ENCODE measurements at regions not wholly inside any gene's neighbourhood (a gene's known extent, or its start where the extent isn't known, plus 50 kb on each side); places are given as distances from the start of the nearest gene placed in this dataset.

DNA sequence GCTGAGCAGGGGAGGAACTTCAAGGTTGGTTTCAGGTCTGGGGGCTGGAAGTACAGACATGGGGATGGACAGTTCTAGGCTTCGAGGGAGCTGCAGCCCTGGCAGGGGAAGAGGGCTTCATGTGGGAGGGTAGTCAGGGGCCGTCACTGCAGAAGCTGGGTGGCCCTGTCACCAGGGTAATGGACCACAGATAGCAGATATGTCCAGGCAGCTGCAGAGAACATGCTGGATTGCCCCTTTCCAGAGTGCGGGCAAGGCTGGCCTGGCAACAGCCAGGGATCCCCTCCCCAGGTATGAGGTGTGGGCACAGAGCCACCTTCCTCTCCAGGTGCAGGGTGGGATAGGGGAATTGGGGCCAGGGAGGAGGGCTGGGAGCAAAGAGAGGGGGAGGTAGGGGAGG lies 206.5 kb downstream of the GADD45G start:
- H3K27ac ChIP-seq: no peak overlapping the region
- H3K4me3 ChIP-seq: no peak overlapping the region
- H3K27me3 ChIP-seq: peaks cover 0 to 5% (median 0%) of the 10 kb centered on the region in 7 donors
- intact Hi-C loops (cut with DNase I): no loop called here
- H3K4me1 ChIP-seq: peaks cover 0 to 42% (median 26%) of the 10 kb centered on the region in 9 donors
- DNase-seq (no peak), ATAC-seq (no peak)
- no peak for TF ChIP-seq CTCF (IDR thresholded peaks at IDR 0.05)
- H3K36me3 ChIP-seq: no peaks in the 10 kb centered on the region
- WGBS, 2 donors: 91 to 97% methylated on average over 3 of the region's 3 CpGs
- H3K9me3 ChIP-seq: no peaks in the 10 kb centered on the region

DNA sequence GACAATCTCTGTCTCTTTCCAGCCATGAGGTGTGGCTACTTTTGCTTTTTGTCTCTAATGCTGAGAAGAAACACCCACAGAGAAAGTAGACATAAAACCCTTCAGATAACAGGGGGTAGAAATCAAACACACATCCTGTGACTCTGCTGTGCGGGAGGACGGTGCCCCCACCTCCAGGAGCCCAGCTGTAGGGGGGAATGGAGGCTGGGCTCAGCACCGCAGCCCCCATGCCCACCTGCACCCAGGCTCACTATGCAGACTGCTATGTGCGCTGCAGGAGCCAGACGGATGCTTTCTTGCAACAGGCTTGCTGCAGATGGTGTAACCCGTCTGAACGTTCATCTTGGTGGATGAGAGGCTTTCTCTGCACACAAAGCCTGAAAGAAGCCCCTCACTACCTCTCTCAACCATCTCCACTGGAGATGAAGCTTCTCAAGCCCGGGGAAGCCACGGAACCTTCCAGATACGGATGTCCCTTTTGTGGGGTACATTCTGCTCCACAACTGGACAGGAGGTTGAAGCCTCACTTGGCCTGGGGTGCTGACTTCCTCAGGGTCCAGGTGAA lies 207.2 kb downstream of the GADD45G start:
- peaks cover 0 to 5% (median 0%) of the 10 kb centered on the region in 7 donors for H3K27me3 ChIP-seq
- intact Hi-C loops (cut with DNase I): no loop called here
- no peak overlapping the region for H3K27ac ChIP-seq
- no peak for TF ChIP-seq CTCF (IDR thresholded peaks at IDR 0.05)
- no peak overlapping the region for H3K4me3 ChIP-seq
- no peaks in the 10 kb centered on the region for H3K36me3 ChIP-seq
- no peaks in the 10 kb centered on the region for H3K9me3 ChIP-seq
- WGBS, 2 donors: 94 to 96% methylated on average over 10 of the region's 10 CpGs
- peaks cover 0 to 49% (median 32%) of the 10 kb centered on the region in 9 donors for H3K4me1 ChIP-seq
- ATAC-seq: no peak
- no peak for DNase-seq

- 92 to 94% methylated on average over 10 of the region's 10 CpGs for WGBS, 2 donors
- intact Hi-C loops (cut with DNase I): no loop called here
- no peak overlapping the region for H3K4me3 ChIP-seq
- H3K27me3 ChIP-seq: peaks cover 0 to 5% (median 0%) of the 10 kb centered on the region in 7 donors
- ATAC-seq (no peak), DNase-seq (no peak)
- H3K27ac ChIP-seq: no peak overlapping the region
- H3K9me3 ChIP-seq: no peaks in the 10 kb centered on the region
- no peaks in the 10 kb centered on the region for H3K36me3 ChIP-seq
- TF ChIP-seq CTCF (IDR thresholded peaks at IDR 0.05): no peak
- H3K4me1 ChIP-seq: peaks cover 0 to 56% (median 31%) of the 10 kb centered on the region in 9 donors
Observed at GRCh38 chr9:89812556-89813181, 207.9 kb downstream of the GADD45G start.

- H3K27ac ChIP-seq: no peak overlapping the region
- WGBS, 2 donors: 93 to 94% methylated on average over 5 of the region's 5 CpGs
- ATAC-seq (no peak), DNase-seq (no peak)
- intact Hi-C loops (cut with DNase I): no loop called here
- H3K36me3 ChIP-seq: no peaks in the 10 kb centered on the region
- peaks cover 0 to 54% (median 23%) of the 10 kb centered on the region in 9 donors for H3K4me1 ChIP-seq
- TF ChIP-seq CTCF (IDR thresholded peaks at IDR 0.05): no peak
- H3K9me3 ChIP-seq: no peaks in the 10 kb centered on the region
- H3K4me3 ChIP-seq: no peak overlapping the region
- peaks cover 0 to 5% (median 0%) of the 10 kb centered on the region in 7 donors for H3K27me3 ChIP-seq
Observed at GRCh38 chr9:89813482-89813881, 208.7 kb downstream of the GADD45G start.
